ENCODE measurements at regions not wholly inside any gene's neighbourhood (a gene's known extent, or its start where the extent isn't known, plus 50 kb on each side); places are given as distances from the start of the nearest gene placed in this dataset.

DNA sequence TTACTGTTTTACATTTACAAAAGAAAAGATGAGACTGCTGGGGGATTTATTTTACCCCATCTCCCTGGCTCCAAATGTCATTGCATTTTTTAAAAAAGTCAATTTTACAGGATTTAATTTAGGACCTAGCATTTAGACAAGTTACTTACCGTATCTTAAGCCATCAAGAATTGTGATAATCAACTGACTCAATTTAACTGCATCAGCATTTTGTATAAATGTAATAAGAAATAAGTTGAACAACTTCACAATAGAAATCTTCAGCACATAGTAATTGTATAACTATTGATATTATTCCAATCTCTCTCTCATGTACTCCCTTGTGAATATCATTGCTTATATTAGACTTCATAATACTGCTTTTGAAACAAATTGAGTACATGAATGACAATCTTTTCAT is 907.5 kb upstream of the SLC10A2 start:
- TF ChIP-seq, protein P1, sequence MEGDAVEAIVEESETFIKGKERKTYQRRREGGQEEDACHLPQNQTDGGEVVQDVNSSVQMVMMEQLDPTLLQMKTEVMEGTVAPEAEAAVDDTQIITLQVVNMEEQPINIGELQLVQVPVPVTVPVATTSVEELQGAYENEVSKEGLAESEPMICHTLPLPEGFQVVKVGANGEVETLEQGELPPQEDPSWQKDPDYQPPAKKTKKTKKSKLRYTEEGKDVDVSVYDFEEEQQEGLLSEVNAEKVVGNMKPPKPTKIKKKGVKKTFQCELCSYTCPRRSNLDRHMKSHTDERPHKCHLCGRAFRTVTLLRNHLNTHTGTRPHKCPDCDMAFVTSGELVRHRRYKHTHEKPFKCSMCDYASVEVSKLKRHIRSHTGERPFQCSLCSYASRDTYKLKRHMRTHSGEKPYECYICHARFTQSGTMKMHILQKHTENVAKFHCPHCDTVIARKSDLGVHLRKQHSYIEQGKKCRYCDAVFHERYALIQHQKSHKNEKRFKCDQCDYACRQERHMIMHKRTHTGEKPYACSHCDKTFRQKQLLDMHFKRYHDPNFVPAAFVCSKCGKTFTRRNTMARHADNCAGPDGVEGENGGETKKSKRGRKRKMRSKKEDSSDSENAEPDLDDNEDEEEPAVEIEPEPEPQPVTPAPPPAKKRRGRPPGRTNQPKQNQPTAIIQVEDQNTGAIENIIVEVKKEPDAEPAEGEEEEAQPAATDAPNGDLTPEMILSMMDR (conservative IDR thresholded peaks at IDR 0.05; ENCODE audit: low read length) = no peak
- TF ChIP-seq EZH2phosphoT487 (IDR thresholded peaks at IDR 0.05; ENCODE audit: borderline replicate concordance, low read depth, low read length) = no peak

Measured in OCI-LY7 (cell line).